ENCODE measurements at regions not wholly inside any gene's neighbourhood (a gene's known extent, or its start where the extent isn't known, plus 50 kb on each side); places are given as distances from the start of the nearest gene placed in this dataset.

DNA sequence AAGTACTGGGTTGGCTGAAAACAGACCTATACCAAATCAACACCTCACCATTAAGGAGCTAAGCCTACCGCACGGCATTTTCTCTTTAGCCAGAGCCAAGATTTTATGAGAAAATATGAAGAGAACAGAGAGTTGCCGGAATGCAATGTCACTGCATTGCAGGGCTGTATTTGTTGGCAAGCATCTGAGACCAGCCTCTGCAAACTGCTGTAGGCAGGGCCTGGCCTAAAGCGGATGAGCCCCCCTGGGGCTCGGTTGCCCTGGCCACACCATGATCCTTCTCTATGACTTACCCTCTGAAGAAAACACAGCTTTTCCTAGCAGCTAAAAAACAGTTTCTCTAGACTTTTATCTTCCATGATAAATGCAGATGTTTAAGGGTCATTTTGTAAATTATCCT lies 120.5 kb upstream of the SORBS2 start:
- TF ChIP-seq, protein P1, sequence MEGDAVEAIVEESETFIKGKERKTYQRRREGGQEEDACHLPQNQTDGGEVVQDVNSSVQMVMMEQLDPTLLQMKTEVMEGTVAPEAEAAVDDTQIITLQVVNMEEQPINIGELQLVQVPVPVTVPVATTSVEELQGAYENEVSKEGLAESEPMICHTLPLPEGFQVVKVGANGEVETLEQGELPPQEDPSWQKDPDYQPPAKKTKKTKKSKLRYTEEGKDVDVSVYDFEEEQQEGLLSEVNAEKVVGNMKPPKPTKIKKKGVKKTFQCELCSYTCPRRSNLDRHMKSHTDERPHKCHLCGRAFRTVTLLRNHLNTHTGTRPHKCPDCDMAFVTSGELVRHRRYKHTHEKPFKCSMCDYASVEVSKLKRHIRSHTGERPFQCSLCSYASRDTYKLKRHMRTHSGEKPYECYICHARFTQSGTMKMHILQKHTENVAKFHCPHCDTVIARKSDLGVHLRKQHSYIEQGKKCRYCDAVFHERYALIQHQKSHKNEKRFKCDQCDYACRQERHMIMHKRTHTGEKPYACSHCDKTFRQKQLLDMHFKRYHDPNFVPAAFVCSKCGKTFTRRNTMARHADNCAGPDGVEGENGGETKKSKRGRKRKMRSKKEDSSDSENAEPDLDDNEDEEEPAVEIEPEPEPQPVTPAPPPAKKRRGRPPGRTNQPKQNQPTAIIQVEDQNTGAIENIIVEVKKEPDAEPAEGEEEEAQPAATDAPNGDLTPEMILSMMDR (IDR thresholded peaks at IDR 0.05; ENCODE audit: low read depth, low read length): no peak
- TF ChIP-seq POLR2A (IDR thresholded peaks at IDR 0.05; ENCODE audit: extremely low read depth, insufficient read length): no peak
- no peak for TF ChIP-seq MYC (IDR thresholded peaks at IDR 0.05; ENCODE audit: low read depth, low read length)
- TF ChIP-seq, protein P2, sequence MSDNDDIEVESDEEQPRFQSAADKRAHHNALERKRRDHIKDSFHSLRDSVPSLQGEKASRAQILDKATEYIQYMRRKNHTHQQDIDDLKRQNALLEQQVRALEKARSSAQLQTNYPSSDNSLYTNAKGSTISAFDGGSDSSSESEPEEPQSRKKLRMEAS (IDR thresholded peaks at IDR 0.05; ENCODE audit: low read depth, low read length): no peak

Measured in NB4 (cell line).